GM19043 (cell line): ENCODE measurements at regions not wholly inside any gene's neighbourhood (a gene's known extent, or its start where the extent isn't known, plus 50 kb on each side); places are given as distances from the start of the nearest gene placed in this dataset.
"Not testable (repeated sequence)": the region's sequence is repeated elsewhere in the genome, so short reads cannot be mapped to it uniquely, and the experiment has no call there.

ENCODE experiments used
- ATAC-seq: cut with Tn5 transposase; IDR thresholded peaks from one replicate; pipeline ENCODE4 v1.9.1; 2021; ENCODE audit warnings: low read depth; ENCODE audit not compliant: unreplicated experiment

- ATAC-seq = not testable (repeated sequence)
Measured at GRCh38 chr16:16448423-16448822, 69.5 kb downstream of the NPIPA7 start.

DNA sequence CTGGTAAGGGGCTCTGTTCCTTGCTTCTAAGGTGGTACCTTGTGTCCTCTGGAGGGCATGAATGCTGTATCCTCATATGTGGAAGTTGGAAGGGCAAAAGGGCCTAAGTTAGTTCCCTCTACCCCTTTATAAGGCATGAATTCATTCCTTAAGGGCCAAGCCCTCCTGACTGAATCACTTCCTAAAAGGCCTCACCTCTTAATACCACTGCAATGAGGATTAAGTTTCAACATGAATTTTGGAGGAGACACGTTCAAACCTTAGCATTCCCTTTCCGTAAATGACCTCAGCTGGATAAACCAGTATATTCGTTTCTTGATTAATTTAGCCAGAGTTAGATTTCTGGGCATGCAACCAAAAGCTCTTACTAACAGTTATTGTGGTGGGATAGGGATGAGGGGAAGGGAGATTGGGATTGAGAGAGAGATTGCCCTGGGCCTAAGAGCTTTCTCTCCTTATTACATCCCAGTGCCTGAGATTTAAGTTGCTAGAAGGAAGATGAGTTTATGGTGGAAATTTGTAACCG lies 70.8 kb downstream of the NPIPA7 start:
- not testable (repeated sequence) for ATAC-seq

GRCh38 chr16:16451721-16452410 lies 72.9 kb downstream of the NPIPA7 start:
- not testable (repeated sequence) for ATAC-seq

GRCh38 chr16:16458579-16458978 lies 79.6 kb downstream of the NPIPA7 start:
- ATAC-seq = not testable (repeated sequence)

DNA sequence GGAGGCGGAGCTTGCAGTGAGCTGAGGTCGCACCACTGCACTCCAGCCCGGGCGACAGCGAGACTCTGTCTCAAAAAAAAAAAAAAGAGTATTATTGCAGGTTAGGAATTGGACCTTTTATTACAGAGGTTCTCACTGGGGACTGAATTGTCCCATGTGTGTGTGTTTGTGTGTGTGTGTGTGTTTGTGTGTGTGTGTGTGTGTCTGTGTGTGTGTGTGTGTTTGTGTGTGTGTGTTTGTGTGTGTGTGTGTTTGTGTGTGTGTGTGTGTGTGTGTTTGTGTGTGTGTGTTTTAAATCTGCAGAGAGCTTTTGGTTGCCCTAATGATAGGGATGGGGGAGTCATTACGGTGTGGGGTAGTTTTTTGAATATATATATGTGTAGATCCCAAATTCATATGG lies 84.9 kb downstream of the NPIPA7 start:
- not testable (repeated sequence) for ATAC-seq

DNA sequence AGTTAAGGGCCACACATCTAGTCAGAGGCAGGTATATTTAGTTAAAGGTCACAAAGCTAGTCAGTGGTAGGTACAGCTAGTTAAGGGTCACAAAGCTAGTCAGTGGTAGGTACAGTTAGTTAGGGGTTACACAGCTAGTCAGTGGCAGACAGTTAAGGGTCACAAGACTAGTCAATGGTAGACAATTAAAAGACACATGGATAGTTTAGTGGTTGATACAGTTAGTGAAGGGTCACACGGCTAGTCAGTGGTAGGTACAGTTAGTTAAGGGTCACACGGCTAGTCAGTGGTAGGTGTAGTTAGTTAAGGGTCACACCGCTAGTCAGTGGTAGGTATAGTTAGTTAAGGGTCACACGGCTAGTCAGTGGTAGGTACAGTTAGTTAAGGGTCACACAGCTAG lies 110.0 kb downstream of the NPIPA7 start:
- not testable (repeated sequence) for ATAC-seq

DNA sequence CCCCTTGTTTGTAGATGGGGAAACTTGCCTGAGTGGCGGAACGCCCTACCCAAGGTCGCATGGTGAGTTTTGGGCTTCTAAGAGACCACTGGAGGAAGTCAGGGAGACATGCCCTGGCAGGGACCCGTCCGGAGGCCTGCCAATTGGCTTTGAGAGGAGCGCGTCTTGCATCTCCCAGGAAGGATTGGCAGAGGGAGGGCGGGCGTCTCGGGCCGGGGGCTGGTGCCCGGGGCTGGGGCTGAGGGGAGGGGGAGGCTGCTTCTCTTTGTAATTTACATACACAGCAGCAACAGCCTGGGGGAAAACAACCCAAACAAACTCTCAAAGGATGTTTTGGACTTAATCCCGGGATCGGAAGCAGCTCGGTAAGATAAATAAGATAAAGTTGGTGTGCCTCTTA lies 110.5 kb downstream of the NPIPA7 start:
- not testable (repeated sequence) for ATAC-seq

GRCh38 chr16:16494114-16494513 lies 115.2 kb downstream of the NPIPA7 start:
- ATAC-seq = not testable (repeated sequence)

DNA sequence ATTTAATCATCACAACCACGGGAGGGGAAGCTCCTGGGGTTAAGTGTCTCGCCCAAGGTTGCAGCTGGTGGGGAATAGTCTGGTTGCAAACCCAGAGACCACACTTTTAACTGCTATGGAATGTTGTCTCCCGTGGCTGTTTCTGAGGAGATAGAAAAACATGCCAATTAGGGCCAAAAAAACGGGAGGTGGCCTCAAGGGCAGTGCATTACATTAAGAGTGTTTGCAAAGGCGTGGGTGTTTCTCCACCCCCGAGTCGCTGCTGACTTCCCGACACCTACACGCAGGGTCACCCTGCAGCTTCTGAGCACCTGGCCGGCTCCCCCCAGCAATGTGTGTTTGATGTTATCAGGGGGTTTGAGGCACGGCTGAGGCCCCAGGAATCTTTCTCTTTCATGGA lies 116.1 kb downstream of the NPIPA7 start:
- not testable (repeated sequence) for ATAC-seq

- not testable (repeated sequence) for ATAC-seq
Measured at GRCh38 chr16:16499875-16500274, 120.9 kb downstream of the NPIPA7 start.

- not testable (repeated sequence) for ATAC-seq
Measured at GRCh38 chr16:16507041-16507440, 128.1 kb downstream of the NPIPA7 start.

DNA sequence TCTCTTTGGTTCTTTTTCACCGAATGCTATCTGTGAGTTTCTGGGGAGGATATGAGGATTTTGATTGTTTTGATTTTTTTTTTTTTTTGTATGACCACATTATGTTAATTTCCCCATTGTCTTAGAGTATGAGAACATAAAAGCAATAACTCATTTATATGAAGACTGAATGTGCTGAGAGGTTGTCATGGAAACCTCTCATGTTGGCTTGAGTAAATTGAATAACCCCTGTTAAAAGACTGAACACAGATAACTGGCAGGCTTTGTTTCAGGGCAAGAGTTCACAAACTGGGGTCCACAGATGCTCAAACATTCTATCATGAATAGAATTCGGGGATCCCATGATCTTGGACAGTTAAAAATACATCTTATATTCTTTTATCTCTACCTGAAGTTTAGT lies 129.4 kb downstream of the NPIPA7 start:
- not testable (repeated sequence) for ATAC-seq

GRCh38 chr16:16519395-16519794 lies 140.5 kb downstream of the NPIPA7 start:
- ATAC-seq = not testable (repeated sequence)

DNA sequence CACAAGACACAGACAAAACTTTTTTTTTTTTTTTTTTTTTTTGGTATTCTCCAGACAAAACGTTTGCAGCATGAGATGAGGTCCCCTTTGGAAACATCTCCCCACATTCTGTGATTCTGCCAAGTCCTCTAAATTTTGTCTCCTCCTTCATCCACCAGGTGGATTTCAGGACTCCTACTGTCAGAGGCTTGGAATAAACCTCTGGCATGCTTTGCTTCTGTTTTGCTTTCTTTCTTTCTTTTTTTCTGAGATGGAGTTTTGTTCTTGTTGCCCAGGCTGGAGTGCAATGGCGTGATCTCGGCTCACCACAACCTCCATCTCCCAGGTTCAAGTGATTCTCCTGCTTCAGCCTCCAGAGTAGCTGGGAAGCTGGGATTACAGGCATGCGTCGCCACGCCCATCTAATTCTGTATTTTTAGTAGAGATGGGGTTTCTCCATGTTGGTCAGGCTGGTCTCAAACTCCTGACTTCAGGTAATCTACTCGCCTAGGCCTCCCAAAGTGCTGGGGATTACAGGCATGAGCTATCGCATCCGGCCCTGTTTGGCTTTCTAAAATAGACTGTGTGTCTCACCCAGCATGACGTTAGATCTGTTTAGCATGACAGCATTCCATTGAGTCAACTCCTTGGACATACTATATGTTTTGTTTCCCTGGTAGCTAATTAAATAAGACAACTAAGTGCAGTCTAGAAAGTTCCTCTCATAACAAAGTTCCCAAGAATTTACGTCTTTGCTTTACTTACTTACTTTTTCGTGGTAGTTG lies 142.5 kb downstream of the NPIPA7 start:
- ATAC-seq = not testable (repeated sequence)

DNA sequence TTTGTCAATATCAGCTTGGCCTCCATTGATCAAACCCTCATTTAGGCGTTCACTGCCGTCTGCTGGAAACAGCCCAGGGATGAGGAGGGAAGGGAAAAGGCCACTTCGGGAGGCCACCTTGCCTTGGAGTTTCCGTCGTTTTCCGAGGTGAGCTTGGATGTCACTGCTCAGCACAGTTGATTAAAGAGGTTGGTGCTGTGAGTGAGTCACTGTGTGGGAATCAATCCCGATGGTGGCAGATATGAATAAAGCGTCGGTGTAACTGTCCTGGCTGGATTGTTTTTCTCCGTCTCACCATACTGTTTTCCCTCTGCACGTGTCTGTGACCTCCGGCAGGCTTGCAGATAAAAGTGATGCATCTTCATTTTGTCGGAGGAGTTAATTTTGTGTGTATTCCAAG lies 148.1 kb downstream of the NPIPA7 start:
- not testable (repeated sequence) for ATAC-seq

DNA sequence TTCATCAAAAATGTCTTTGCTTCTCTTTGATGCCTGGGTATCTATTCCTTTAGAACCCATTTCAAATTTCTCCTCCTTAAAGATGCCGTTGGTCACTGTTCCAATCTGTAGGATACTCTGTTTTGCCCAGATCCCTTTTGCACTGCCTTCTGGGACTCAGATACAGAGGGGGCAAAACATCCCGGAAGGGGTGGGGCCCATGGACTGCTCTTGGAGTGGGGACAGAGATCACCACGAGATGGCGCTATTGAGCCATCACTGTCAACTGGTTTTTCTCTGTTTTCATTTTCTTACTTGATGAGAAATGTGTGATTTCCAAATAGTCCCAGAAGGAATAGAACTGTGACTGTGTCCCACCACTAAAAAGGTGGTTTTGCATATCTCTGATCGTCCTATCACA lies 151.8 kb downstream of the NPIPA7 start:
- not testable (repeated sequence) for ATAC-seq

DNA sequence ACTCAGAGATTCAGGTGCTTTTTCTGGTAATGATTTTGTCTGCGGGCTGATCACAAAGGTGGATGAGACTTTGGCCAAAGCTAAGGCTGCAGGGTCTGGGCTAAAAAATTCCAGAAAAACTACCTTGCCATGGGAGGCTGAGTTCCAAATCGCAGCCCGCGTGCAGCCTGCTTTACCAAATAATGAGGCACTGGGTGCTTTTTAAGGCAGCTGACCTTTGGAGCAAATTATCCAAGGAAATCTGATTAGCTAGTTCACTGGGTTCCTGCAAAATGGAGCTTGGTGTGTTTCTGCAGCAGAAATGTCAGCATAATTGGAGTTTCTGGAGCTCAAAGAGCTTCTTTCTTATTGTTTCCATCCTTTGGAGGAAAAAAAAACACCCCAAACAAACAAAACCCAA lies 156.6 kb downstream of the NPIPA7 start:
- ATAC-seq = not testable (repeated sequence)

GRCh38 chr16:16536151-16536550 lies 157.2 kb downstream of the NPIPA7 start:
- ATAC-seq = not testable (repeated sequence)

DNA sequence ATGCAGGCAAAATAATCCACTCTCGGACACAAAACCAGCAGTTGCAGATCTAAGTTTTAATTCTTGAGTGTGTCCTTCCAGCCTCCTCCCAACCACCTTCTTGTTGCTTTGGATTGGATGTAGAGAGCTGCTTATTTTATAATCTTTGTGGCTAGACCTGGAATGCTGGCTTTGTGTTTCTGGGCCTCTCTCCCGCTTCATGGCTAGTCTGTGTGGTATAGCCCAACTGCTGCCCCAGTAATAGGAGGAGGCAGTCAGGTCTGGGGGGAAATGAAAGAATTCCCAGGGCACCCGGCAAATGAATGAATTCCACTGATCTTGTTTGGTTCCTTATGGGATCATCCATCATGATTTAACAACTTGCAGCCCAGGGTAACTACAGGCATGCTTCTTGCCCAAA lies 170.8 kb downstream of the NPIPA7 start:
- ATAC-seq = not testable (repeated sequence)

DNA sequence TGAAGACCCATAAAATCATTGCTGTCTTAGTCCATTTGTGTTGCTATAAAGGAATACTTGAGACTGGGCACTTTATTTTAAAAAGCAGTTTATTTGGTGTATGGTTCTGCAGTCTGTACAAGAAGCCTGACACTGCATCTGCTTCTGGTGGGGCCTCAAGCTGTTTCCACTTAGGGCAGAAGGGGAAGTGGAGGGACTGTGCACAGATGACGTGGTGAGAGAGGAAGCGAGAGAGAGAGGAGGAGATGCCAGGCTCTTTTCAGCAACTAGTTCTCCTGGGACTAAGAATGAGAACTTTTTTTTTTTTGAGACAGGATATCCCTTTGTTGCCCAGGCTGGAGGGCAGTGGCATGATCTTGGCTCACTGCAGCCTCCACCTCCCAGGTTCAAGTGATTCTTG lies 171.9 kb downstream of the NPIPA7 start:
- not testable (repeated sequence) for ATAC-seq

DNA sequence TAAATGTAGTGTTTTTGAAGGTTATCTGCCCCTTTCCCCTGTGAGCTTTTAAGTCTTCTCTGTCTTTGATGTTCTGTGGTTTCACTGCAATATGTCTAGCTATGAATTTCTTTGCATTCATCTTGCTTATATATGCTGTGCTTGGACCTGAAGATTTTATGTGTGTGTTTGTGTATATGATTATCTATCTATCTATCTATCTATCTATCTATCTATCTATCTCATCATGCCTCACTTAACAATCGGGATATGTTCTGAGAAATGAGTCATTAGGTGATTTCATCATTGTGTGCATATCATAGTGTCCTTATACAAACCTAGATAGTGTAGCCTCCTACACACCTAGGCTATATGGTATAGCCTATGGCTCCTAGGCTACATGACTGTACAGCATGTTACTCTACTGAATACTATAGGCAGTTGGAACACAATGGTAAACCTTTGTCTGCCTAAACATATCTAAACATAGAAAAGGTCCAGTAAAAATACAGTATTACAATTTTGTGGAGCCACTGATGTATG lies 173.9 kb downstream of the NPIPA7 start:
- ATAC-seq = not testable (repeated sequence)
